NOMO-1 treated with dmso at 0.1 percent for 144 hours (cell line): ENCODE measurements at regions not wholly inside any gene's neighbourhood (a gene's known extent, or its start where the extent isn't known, plus 50 kb on each side); places are given as distances from the start of the nearest gene placed in this dataset.

ENCODE experiments used
- DNase-seq: peaks from one replicate; lab custom pipeline; 2025; ENCODE audit not compliant: unreplicated experiment; lab: John Stamatoyannopoulos, UW

DNA sequence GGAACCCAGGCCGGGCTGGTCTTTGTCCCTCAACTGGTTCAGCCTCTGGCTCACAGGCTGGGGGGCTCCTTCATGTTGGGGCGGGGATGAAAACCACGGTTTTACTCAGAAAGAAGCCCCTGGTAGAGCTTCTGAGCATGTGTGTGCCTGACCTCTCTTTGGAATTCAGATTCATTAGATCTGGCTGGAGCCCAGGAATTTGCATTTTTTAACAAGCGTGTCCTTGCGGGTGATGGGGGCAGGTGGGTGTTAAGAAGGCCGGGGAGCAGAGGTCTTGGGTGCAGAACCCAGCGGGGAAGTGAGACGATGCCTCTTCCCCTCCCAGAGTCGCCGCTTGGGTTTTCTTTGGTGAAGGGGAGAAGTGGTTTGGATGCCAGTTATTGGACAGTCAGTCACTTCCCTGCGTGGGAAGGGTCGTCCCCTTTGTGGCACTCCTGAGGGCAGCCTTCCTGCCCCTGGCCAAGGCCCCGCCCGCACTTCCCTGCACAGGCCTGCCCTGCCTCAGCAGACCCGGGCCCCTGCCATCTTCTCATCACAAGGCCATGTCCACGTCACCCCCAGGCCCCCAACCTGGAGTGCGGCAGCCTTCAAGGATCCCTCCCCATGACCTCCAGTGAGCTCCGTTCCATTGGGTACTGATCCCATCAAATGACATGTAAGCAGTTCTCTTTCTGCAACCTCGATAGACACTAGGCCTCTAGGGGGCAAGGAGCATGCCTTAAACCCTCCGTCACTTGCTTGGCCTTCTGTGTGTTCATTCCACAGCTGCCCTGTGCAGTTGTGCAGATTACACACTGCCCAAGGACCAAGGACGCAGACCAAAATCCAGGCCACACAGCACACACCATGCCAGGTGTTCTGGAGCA, 177.7 kb upstream of the CIBAR2 start:
- no peak for DNase-seq

GRCh38 chr16:85290626-85291301, 178.5 kb upstream of the CIBAR2 start:
- DNase-seq = no peak

DNA sequence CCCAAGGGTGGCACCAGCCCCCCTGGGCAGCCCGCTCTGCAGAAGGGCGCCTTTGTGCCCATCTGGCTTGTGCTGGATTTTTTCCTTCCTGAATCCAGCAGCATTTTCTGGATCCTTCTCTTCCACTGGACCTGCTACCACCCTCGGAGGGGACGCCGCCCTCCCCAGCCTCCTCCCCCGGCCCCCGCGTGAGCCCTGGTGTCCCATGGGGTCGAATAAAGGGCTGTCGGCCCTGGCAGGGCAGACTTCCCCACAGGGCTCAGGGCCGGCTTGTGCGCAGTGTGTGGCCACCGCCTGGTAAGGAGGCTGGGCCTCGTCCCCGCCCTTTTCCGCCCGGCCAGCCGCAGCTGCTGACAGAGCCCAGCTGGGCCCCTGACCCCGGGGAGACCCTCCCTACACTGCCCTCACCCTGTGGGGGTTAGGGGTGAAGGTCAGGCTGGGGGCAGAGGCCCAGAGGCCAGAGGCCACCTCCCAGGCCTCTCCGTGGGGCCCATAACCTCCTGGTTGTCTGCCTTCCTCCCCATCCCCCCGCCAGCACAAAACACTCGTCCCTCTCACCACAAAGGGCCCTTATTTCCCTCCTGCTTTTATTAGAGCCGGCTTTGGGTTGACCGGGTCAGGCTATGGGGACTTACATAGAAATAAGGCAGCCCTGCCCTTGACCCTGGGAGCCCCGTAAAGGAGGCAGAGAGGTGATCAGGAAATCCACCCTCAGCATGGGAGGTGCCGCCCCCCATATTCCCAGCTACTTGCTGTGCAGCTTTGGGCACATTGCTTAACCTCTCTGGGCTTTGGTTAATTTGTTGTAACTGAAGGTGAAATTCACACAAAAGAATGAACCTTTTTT, 179.3 kb upstream of the CIBAR2 start:
- peak; percentile 68 for DNase-seq

- DNase-seq = no peak
Measured at GRCh38 chr16:85293458-85293857, 181.2 kb upstream of the CIBAR2 start.

DNA sequence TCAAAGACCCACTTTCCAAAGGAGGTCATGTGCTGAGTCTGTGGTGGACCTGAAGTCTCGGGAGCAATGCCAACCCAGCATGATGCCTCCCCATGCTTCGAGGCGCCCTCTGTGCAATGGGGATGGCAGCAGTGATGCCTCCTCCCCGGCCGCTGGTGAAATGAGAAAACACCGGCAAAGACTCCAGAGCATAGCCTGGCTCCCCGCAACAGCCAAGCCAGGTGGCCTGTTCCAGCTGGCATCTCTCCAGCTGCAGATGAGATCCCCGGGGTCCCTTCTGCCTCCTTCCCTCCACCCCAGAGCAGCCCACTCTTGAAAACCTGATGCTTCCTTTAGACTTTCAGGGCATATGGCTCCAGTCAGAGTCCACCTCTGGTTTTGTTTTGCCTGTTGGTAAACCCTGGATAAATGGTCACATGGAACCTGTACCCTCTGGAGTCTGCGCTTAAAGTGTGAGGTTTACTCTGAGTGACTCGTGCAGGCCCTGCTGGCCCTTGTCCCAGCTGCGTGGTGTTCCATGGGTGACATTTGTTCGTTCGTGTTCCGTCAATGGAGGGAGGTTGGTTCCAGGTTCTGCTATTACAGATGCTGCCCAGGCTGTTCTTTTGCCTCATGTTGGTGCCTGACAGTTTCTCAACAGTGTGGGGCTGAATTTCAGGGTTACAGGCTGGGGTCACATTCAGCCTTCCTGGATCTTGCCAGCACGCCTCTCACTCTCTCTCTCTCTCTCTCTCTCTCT, 181.8 kb upstream of the CIBAR2 start:
- no peak for DNase-seq

GRCh38 chr16:85294810-85295508, 182.7 kb upstream of the CIBAR2 start:
- DNase-seq = no peak

- DNase-seq = no peak
Measured at GRCh38 chr16:85296859-85297660, 184.8 kb upstream of the CIBAR2 start.

- DNase-seq = no peak
Measured at GRCh38 chr16:85297881-85298280, 185.6 kb upstream of the CIBAR2 start.

DNA sequence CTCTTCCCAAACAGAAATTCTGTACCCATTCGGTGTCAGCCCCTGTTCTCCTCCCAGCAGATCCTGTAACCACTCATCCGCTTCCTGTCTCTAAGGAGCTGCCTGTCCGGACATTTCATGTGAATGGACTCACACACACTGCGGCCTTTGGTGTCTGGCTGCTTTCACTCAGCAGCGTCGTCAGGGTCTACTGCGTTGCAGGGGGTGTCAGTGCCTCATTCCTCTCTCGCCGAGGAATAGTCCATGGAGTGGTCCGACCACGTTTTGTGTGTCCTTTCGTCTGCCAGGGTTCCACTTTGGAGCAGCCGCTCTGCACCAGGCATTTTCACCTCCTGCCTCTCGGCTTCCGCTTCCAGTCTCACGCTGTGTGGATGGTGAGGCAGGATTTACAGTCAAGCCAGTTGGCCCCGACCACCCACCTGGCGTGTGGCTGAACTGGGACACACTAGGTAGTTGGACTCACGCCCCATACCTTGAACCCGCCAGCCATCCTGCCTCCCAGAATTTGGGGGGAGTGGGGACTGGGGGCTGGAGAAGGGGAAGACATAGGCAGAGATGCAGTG, 188.2 kb upstream of the CIBAR2 start:
- DNase-seq = no peak

DNA sequence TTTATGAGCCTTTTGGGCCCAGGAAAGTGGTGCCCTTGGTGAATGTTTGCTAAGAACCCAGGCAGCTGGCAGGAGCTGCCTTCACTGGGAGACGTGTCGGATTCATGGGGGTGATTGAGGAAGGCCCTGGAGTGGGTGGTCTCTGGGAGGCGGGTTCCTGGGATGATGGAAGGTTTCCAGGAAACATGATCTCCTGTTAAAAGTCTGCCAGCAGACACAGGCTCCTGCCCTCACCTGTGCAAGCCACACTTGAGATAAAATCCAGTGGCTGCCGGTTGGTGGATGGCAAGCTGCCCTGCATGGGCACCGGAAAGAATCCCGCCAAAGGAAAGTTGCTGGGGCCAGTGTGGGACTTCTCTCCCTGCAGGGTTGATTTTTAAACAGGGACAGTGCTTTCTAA, 189.0 kb upstream of the CIBAR2 start:
- no peak for DNase-seq

DNA sequence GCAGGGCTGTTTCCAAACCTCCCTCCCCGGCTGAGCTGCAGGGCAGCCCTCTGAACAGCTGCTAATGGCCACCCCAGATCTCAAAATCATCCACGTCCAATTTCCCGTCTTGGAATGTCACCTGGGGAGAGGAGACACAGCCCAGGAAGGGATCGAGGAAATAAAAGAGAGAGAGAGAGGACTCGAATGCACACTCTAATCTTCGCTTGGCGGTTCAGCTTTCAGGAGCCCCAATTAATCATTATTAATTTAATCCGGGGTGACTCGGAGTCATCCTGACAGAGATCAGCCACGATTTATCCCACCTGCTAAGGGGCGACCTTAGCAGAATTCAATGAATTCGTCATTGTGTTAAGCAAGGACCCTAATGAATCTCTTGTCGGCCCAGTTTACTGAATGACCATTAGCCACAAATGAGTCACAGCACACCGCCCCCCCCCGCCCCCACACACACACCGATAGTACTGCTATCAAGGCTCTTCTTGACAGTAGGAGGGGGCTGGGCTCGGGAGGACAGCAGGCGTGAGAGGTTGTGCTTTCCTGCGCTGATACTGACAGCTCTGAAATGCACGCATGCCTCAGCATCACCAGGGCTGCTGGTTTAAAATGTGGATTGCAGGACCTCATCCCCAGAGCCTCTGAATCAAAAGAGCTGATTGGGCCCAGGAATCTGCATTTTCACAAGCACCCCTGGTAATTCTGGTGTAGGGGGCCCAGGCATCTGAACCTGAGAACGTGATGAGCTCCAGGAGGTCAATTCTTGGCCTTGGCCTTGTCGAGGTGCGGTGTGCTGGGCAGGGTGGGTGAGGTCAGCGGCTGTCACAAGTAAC, 190.0 kb upstream of the CIBAR2 start:
- DNase-seq = no peak

DNA sequence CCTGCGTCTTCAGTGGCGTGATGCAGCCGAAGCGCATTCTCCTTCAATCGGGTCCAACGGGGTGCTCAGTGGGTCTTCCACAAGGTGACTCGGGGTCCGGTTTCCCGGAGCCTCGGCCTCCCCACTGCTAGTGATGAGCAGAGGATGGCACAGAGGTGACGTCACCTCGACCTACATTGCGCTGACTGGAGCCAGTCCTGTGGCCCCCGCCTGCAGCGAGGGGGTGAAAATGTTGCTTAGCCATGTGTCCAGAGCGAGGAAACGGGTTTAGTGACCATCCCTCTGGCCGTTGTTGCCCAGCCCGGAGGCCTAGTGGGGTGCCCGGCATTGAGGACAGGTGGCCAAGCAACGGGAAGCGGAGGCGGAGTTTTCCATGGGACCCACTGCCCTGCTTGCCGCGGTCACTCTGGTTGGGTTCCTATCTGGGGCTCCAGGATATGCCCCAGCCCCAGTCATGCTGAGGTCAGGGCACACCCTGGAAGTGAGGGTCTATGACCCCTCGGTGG, 190.6 kb upstream of the CIBAR2 start:
- DNase-seq = no peak

- peak; percentile 73 for DNase-seq
Measured at GRCh38 chr16:85303354-85303883, 191.1 kb upstream of the CIBAR2 start.

GRCh38 chr16:85304337-85304736, 192.1 kb upstream of the CIBAR2 start:
- no peak for DNase-seq

- peak; percentile 86 for DNase-seq
Measured at GRCh38 chr16:85306071-85306792, 194.0 kb upstream of the CIBAR2 start.

GRCh38 chr16:85306793-85307551, 194.7 kb upstream of the CIBAR2 start:
- DNase-seq = no peak
